Epithelial cell of prostate (primary cell): ENCODE measurements at regions not wholly inside any gene's neighbourhood (a gene's known extent, or its start where the extent isn't known, plus 50 kb on each side); places are given as distances from the start of the nearest gene placed in this dataset.
"Not testable (repeated sequence)": the region's sequence is repeated elsewhere in the genome, so short reads cannot be mapped to it uniquely, and the experiment has no call there.

ENCODE experiments used
- DNase-seq: peaks from one replicate; pipeline ENCODE4 v3.0.0-alpha.2; 2011; ENCODE audit warnings: low read depth, low spot score
- H3K27ac ChIP-seq: fragments of 450-650 bp; 2 replicates; pipeline ENCODE4 v1.5.1; 2017; ENCODE audit warnings: mild to moderate bottlenecking

DNA sequence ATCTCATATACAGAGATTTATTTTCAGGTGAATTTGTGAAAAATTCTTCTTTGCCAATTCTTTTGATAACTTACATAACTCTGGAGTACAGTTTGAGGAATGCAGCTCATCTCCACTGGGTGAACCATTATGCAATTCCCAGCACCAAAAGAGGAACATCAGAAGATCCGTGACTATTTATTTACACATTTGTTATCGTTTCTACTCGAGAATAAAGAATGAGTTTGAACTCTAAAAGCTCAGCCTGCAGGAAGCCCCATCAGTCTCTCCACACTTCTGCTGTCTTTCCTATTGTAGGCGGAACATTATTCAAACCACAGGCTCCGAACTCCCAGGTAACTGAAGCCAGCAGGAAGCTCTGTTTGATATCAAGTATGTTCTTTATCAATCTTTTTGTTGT, 95.9 kb upstream of the IFNGR1 start:
- no peak for DNase-seq
- no peak overlapping the region for H3K27ac ChIP-seq

DNA sequence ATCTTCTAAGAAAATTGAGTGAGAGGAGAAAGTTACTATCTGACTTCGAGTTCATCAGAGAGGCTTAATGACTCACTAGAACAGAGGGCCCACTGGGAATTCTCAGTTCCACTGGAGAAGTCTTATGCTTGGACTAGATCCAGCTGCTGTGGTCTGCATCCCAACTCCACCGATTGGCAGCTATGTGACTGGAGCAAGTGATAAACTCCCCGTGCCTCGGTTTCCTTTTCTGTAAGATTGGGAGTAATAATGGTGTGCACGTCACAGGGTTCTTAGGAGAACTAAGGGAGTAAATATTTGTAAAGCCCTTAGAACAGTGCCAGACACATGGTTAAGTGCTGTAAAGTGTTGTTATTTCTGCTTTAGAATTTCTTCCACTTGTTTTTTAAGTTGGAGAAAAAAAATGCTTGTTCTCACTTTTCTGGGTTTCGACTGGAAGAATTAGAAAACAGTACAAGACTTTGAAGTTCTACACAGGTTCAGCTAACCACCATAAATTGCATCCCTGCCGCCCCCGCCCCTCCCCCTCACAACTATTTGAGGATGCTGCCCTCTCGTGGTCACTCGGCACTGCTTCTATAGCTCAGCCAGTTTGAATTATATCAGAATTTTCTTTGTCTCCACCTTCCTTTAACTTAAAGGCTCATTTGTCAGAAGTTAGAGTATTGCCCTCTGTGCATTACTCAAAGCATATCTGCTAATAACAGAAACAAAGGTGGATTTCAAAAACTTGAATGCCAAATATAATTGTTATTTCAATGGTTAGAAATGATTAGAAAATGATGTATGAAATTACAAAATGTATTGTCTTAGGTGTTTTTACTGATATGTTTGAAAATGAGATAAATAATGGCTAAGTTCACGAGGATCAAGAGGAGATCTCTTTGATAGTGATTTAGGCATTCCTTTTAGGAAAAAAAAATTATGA, 95.0 kb upstream of the IFNGR1 start:
- DNase-seq: no peak
- H3K27ac ChIP-seq: no peak overlapping the region

DNA sequence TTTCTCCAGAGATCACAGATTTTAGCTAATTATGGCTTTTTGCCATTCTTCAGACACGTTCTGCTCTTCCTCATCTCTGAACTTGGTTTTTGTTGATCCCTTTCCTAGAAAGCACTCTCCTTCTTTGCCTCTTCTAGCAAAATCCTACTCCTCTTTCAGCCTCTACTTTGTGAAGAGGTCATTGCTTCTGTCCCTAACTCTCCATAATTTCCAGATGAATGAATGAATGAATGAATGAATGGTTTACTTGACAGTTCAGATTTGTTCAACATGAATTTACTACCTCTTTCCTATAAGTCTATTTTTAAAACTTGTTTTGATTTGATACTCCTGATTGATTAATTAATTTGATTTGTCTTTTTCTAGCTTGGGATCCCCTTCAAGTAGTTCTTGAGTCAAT, 94.0 kb upstream of the IFNGR1 start:
- no peak for DNase-seq

DNA sequence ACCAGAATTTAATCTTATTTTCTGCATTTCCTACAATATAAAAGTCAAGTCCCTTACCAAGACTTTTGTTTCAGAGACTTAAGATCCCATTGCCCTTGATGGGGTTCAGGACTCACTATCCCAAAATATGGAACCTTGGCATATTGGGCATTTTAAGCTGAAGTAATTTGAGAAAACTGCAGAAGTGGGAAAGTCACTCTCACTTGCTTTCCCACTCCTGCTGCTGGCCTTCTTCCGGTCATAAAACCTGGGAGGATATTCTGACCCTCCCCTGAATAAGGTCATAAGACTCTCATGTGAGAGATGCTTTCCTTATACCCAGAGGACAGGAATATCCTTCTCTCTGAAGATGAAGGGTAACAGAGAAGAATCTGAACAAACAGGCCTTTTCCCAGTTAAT, 92.8 kb upstream of the IFNGR1 start:
- no peak for DNase-seq
- no peak overlapping the region for H3K27ac ChIP-seq

More for the DNA sequence above, 94.0 kb upstream of the IFNGR1 start:
- H3K27ac ChIP-seq: no peak overlapping the region

DNA sequence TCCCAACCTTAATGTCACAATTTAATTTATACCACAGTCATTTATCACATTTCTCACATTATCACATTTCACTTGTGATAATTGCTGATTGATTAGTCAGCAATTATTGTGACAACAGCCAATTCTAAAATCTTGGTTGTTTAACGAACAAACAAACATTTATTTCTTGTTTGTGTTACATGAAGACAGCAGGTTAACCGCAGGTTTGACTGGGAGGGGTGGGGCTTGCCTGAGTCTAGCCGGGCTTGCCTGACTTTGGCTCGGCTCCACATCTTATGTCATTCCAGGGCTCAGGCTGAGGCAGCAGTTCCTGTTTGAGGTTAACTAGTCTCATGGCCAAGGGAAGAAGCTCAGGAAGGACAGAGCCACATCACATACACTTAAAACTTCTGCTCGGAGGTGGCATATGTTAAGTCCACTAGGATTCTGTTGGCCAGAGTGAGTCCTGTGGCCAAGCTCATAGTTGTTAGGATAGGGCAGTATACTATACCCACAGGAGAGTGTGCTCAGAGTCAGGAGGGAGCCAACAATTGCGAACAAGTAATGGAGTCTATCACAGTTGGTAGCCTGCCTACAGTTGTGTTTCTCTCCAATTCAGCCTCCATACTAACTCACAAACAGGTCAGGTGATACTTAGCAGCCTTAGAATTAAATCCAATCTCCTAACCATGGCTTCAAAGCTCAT, 90.0 kb upstream of the IFNGR1 start:
- peak; percentile 79 for DNase-seq
- H3K27ac ChIP-seq: no peak overlapping the region

DNA sequence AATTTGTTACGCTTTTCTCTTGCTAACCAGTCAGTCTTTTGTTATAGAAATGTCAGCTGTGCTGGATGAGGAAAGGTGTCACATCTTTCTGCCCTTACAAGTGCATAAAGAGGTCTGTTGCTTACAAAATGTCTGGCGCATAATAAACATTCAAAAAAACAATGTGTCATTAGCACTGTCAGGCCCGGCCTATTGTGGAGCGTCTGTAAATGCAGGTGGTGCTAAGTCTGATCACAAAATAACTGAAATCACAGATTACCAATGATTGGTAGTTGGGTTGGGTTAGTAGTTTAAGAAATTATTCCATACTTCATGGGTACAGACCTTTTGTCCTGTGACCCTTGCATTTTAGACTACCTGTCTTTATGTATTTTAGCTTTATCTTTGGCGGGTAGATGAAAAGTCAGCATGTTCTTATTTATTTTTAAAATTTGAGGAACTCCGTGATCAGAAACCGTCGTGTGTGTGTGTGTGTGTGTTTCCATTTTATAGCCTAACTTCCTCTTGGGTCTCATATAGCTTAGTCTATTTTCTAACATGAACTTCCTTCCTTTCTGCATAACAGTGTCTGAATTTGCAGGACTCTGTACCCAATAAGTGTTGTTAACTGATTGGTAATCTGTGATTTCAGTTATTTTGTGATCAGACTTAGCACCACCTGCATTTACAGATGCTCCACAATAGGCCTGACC, 88.1 kb upstream of the IFNGR1 start:
- no peak for DNase-seq
- H3K27ac ChIP-seq: no peak overlapping the region

DNA sequence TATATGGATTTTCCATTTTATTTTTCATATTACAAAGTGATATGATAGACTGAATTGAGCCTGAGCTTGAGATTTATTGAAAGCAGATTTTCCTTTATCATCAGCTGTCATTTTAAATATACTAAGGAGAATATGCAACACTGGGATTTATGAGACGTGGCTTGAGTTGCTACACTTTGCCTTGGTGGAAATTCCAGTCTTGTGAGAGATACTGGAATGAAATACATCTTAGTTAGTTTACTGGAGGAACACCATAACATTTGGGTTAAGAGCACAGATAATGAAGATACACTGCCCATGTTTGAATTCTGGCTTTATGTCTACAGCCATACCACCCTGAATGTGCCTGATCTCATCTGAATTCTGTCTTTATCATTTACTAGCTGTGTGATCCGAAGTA, 86.5 kb upstream of the IFNGR1 start:
- DNase-seq: no peak
- no peak overlapping the region for H3K27ac ChIP-seq

DNA sequence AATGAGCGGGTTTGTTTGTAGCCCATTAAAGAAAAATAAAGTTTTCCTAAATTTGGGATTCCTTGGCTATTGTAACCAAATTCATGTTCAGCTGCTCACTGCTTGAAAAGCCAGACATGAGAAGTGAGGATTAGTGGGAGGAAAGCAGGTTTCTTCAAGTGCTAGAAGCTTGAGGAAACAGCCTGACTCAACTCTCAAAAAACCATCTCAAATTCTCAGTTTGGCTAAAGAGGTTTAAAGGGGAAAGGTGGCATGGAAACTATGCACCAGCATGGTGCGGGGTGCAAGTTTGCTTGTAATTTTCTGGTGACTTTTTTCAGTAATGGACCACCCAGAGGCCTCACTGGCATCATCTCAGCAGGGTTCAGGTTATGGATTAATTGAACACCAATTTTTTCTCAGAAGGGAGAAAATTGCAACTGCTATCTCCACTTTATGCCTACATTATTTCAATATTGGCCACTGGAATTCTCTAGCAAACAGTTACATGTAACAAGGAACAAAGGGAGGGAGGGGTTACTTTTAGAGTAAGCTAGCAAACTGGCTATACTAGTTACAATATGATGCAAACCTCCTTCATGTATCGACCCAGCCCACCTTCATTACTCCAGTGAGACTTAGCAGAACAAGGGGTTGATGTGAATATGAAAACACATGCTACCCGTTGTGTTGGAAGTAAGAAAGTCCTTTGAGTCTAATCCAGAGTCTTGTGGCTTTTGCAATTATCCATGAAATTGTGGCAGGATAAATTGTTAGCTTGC, 85.0 kb upstream of the IFNGR1 start:
- H3K27ac ChIP-seq: no peak overlapping the region
- DNase-seq: peak; percentile 22

DNA sequence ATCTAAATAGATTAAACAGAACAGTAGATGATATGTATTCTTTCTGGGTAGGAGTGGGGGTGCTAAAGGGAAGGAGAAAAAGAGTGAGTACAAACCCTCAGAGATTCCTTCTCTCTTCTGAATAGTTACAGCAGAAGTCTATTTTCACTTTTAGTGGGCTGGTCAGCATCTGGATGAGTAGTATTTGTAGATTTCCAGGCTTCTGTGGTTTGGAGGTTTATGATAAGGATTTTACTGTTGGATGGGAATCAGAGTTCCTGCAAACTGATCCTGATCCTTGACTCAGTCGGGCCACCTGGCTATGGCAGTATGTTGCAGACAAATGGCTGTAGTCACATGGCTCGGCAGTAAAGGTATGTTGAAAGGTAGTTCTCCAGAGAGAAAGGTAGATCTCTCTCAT, 84.3 kb upstream of the IFNGR1 start:
- DNase-seq: no peak
- no peak overlapping the region for H3K27ac ChIP-seq

DNA sequence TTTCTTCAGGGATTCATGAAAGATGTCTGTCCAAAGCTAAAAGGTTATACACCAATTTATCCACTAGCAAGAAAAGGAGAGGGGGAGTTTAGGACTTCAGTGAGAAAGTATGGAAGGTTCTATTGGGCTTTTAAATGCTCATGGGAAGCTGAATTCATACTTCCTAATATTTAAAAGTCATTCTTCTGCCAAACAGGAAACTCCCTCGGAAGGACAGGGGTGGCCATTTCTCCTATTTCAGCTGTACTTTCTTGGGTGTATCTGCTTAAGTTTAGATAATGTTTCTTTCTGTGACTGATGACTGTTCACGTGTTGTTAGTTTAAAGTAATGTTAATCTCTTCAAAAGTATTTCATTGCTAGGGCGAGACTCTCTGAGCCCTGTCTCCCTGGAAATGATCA, 80.5 kb upstream of the IFNGR1 start:
- H3K27ac ChIP-seq: no peak overlapping the region
- no peak for DNase-seq

DNA sequence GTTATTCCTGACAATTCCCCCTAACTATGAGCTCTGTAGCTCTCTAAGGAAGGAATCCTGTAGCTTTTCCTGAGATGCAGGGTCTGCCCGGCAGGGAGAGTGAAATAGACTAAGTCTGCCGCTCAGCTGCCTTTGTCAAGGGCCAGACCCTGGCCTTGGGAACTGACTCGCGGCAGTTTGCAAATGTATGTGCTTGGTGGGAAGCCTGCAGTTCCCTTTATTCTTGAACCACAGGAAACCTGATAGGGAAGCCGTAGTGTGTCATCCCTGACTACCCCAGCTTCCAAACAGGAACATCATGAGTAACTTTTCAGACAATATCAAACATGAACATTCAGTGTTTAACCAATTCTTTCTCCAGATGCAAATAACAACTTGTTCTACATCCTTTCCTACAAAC, 78.7 kb upstream of the IFNGR1 start:
- no peak overlapping the region for H3K27ac ChIP-seq
- no peak for DNase-seq

DNA sequence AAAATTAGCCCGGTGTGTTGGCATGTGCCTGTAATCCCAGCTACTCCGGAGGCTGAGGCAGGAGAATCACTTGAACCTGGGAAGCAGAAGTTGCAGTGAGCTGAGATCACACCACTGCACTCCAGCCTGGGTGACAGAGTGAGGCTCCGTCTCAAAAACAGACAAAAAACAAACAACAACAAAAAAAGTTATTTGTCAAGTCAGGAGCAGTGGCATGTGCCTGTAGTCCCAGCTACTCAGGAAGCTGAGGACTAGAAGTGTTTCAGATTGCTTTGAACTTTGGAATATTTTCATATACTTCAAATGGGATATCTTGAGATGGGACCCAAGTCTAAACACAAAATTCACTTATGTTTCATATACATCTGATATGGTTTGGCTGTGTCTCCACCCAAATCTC, 73.1 kb upstream of the IFNGR1 start:
- DNase-seq: not testable (repeated sequence)

DNA sequence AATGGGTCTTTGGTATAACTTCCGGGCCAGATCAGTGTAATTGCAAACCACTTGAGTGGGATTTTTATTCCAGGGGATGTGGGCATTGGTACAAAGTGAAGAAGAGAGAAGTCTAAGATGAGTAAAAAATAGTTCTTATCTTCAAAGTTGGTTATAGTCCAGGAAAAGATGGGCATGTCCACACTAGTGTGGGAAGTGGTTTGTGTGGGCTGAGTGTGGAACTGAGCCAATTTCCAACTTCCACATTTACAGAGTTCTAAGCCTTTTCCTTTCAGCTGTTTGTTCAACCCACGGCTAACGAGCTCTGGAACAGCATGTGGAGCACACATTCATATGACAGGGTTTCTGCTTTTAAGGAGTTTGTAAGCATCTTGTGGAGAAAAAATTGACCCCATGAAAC, 72.3 kb upstream of the IFNGR1 start:
- DNase-seq: no peak
- H3K27ac ChIP-seq: no peak overlapping the region

More for the DNA sequence above, 73.1 kb upstream of the IFNGR1 start:
- H3K27ac ChIP-seq: not testable (repeated sequence)

DNA sequence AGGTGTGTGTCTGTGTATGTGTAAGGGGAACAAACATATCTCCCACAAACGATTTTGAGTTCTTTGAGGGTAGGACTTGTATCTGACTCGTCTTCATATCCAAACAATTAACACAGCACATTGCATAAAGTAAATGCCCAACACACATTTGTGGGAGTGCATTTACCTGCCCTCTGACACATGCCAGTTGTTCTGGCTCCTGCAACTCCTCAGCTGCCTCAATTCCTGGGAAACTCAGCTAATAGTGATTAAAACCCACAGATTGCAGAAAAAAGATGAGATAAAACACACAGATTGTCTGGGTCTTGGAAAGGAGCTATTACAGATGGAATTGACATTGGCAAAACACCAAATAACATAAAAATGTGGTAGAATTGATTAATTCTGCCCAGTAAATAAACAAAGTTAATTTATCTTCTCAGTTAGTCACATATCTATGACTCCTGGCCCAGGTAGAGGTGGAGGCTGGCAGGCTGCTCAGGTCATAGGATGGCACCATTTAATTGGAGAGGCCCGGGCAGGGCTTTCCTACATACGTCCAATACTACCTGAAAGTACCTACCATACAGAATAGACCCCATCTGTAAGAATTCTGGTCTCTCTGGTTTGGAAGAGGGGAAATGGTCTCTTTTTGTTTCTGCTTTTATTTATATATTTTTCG, 71.5 kb upstream of the IFNGR1 start:
- H3K27ac ChIP-seq: no peak overlapping the region
- no peak for DNase-seq

DNA sequence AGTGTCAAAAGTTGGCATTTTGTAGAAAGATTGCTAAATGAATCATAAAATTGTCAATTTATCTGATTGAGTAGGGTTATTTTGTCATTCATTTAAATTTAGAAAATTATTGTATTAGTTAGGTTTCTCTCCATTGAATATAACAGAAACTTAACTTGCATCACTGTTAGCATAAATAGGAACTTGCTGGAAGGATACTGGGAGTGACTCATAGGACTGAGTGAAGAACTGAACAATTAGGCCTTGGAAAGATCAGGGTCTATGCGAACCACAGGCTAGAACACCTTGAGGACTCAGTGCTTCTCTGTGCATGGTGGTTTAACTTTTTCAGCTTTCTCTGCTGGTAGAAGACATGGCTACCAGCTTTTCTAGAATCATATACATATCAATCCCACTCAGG, 67.7 kb upstream of the IFNGR1 start:
- H3K27ac ChIP-seq: no peak overlapping the region
- DNase-seq: no peak

DNA sequence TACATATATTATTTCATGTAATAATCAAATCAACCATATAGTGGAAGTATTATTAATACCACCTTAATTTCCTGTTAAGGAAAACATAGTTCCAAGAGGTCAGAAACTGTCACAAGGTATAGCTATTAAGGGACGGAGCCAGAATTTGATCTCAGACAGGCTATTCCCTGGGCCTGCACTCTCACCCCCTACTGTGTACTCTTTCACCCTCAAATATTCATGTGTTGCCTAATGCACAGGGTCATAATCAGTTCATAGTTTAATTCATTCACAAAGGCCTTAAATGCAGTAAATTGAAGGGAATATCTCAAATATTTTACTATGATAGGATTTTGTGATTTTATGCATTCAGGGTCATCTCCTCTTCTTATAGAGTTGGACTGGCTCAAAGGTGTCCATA, 67.2 kb upstream of the IFNGR1 start:
- no peak for DNase-seq
- no peak overlapping the region for H3K27ac ChIP-seq

DNA sequence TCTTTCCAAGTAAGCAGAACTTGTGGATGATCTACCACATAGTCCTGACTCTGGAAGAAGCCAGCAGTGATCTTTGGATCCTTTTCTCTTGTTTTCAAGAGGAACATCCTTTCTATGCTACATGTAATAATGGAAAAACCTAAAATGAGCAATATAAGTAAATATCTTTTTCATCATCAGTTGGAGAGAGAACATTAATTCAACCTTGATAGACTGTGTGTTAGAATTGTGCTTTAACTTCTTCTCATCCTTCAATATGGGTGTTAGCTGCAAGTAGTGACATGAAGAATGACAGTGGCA, 65.6 kb upstream of the IFNGR1 start:
- no peak overlapping the region for H3K27ac ChIP-seq

DNA sequence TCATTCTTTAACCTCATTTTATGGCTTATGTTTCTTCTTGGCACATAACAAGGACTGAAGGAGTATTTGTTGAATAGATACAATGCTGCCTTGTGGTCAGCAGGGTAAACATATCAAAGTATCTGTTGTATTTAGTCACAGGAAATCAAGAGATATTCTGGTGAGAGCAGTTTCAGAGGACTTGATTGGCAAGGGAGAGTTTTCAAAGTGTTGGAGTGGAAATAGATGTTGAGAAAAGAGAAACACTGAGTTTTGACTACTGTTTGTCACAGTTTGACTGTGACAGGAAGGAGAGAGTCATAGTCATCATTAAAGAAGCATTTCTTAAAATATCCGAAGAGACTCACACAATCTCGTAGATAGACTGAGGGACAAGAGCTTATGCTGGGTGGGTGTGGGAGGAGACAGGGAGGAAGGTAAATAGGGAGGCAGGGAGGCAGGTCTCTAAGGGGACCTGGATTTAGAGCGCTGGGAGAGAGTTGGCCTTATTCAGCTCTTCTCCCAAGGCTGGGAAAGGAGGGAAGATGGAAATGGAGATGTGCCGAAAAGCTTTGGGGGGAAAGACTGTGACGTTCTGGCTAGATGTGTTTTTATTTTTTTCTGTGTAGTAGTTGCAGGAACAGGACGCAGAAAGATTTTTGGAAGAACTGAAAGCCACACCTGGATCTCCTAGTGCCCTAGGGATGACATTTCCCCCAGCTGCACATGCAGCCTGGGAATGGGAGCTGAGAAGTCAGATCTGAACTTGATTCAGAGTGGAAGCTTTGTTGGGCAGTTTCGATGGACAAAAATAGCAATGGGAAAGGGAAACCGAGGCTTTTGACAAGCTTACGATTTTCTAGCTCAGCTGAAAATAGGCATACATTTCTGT, 65.0 kb upstream of the IFNGR1 start:
- H3K27ac ChIP-seq: no peak overlapping the region
- DNase-seq: no peak

More for the DNA sequence above, 65.6 kb upstream of the IFNGR1 start:
- no peak for DNase-seq

DNA sequence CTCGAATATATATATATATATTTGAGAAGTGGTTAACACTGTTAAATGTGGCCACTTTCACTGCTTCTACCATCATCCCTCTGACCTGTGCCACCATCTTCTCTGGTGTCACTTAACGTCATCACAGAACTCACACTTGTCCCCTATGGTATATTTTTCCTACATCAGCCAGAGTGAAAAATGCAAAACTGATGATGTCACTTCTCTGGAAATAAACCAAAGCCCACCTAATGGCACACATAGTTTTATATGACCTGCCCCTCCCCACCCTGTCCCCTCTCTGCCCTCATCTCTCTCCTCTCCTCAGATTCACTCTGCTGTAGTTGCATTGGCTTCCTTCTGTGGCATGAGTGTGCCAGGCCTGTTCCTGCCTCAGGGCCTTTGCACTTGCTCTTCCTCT, 63.9 kb upstream of the IFNGR1 start:
- DNase-seq: no peak
- H3K27ac ChIP-seq: no peak overlapping the region
